Naive thymus-derived CD4-positive, alpha-beta T cell (primary cell): ENCODE measurements at regions not wholly inside any gene's neighbourhood (a gene's known extent, or its start where the extent isn't known, plus 50 kb on each side); places are given as distances from the start of the nearest gene placed in this dataset.

Experiments
- ATAC-seq: fragments of 150-1000 bp; cut with Tn5 transposase; 2 replicates; pipeline ENCODE4 v1.10.0; 2021; ENCODE audit warnings: mild to moderate bottlenecking, moderate library complexity
- CTCF ChIA-PET: fragments of 350-600 bp; sonication (Branson Sonifier 250); formaldehyde crosslinking; loops from one replicate; lab custom pipeline; 2021; ENCODE audit warnings: antibody characterized with exemption; lab: Charles Lee
- POLR2A ChIA-PET: fragments of 350-600 bp; sonication (Branson Sonifier 250); formaldehyde crosslinking; loops from one replicate; lab custom pipeline; 2021; ENCODE audit warnings: antibody characterized with exemption, inconsistent platforms; lab: Charles Lee
- DNase-seq, 9 donors: peaks; one replicate each; pipeline versions ENCODE4 v3.0.0 to v3.0.0-alpha.2; 2020 to 2022; ENCODE audit warnings: mixed read lengths in 1 of 9
- H3K27ac ChIP-seq: one replicate; pipeline ENCODE4 v1.7.0; 2013; ENCODE audit warnings: mild to moderate bottlenecking, low read depth, low read length, moderate library complexity
- H3K27me3 ChIP-seq, 2 donors: one replicate each; pipeline ENCODE4 v1.7.0; 2013; ENCODE audit warnings: low read length in 2 of 2, mild to moderate bottlenecking in 2 of 2, moderate library complexity in 2 of 2; ENCODE audit not compliant: control insufficient read depth in 2 of 2, insufficient read depth in 2 of 2
- H3K36me3 ChIP-seq, 3 experiments: 1 replicate in 2 of 3; 2 replicates in 1 of 3; pipeline ENCODE4 v1.7.0; 2013; ENCODE audit warnings: low read length in 3 of 3, mild to moderate bottlenecking in 3 of 3, moderate library complexity in 1 of 3; ENCODE audit not compliant: insufficient read depth in 3 of 3, control insufficient read depth in 2 of 3
- H3K4me1 ChIP-seq, 2 donors: one replicate each; pipeline ENCODE4 v1.7.0; 2013; ENCODE audit warnings: low read length in 2 of 2, mild to moderate bottlenecking in 2 of 2, moderate library complexity in 1 of 2; ENCODE audit not compliant: control insufficient read depth in 2 of 2, insufficient read depth in 2 of 2
- H3K4me3 ChIP-seq: 2 replicates; pipeline ENCODE4 v1.7.0; 2013; ENCODE audit warnings: mild to moderate bottlenecking, low read length
- H3K9me3 ChIP-seq, 3 experiments: 1 replicate in 2 of 3; 2 replicates in 1 of 3; pipeline ENCODE4 v1.7.0; 2013; ENCODE audit warnings: low read length in 3 of 3; ENCODE audit not compliant: control insufficient read depth in 2 of 3
- H3K27ac Mint-ChIP-seq, 9 donors: one replicate each; pipeline ENCODE4 v1.8.0; 2020 to 2022; ENCODE audit warnings: mixed read lengths in 9 of 9, mild to moderate bottlenecking in 8 of 9, moderate library complexity in 5 of 9, inconsistent platforms in 2 of 9
- H3K27me3 Mint-ChIP-seq, 5 donors: one replicate each; pipeline ENCODE4 v1.8.0; 2021 to 2022; ENCODE audit warnings: mixed read lengths in 5 of 5, mild to moderate bottlenecking in 1 of 5
- H3K36me3 Mint-ChIP-seq, 5 donors: one replicate each; pipeline ENCODE4 v1.8.0; 2020 to 2022; ENCODE audit warnings: mixed read lengths in 5 of 5, mild to moderate bottlenecking in 3 of 5, inconsistent platforms in 1 of 5
- H3K4me1 Mint-ChIP-seq, 7 donors: one replicate each; pipeline ENCODE4 v1.8.0; 2020 to 2022; ENCODE audit warnings: mixed read lengths in 7 of 7, mild to moderate bottlenecking in 3 of 7, inconsistent platforms in 1 of 7
- H3K4me3 Mint-ChIP-seq, 10 donors: one replicate each; pipeline ENCODE4 v1.8.0; 2020 to 2022; ENCODE audit warnings: mild to moderate bottlenecking in 10 of 10, mixed read lengths in 10 of 10, moderate library complexity in 6 of 10, inconsistent platforms in 2 of 10
- H3K9me3 Mint-ChIP-seq, 11 donors: one replicate each; pipeline ENCODE4 v1.8.0; 2020 to 2022; ENCODE audit warnings: mixed read lengths in 11 of 11, mild to moderate bottlenecking in 4 of 11, inconsistent platforms in 1 of 11, moderate library complexity in 1 of 11
- intact Hi-C, 2 donors: fragments of 100-400 bp; cut with micrococcal nuclease; formaldehyde crosslinking; loops; one replicate each; pipeline ENCODE4 v1.15.1; 2023

DNA sequence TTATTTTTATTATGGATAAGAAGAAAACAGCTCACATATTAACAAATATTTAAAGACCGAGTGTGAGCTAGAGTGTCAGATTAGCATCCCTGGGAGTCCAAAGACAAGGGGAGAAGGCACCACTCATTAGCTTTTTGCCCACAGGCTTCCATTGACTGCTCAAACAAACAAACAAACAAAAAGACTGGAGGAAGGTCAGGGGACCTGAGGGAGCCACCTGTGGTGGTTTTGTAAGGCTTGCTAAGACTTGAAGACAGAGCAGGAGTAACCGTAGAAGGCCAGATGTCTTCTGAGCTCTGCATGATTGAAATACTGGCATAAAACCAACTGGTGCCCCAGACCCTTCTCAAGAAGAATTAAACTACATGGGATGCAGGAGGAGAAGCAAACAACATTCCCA is 395.2 kb upstream of the CNTN5 start:
- peaks cover 0 to 3% (median 0%) of the 10 kb centered on the region in 5 donors for H3K36me3 Mint-ChIP-seq
- Histone ChIP-seq H3K36me3 (no peaks in the 10 kb centered on the region), H3K9me3 (peaks cover 0 to 4% (median 0%) of the 10 kb centered on the region in 3 experiments), H3K4me1 (no peaks in the 10 kb centered on the region), H3K27ac (no peak overlapping the region), H3K27me3 (no peaks in the 10 kb centered on the region), H3K4me3 (no peak overlapping the region)
- no peaks in the 10 kb centered on the region for H3K27me3 Mint-ChIP-seq
- H3K27ac Mint-ChIP-seq, result no peak overlapping the region
- ATAC-seq, result no peak
- intact Hi-C loops, result no loop called here
- ChIA-PET POLR2A (no interaction called here), CTCF (no interaction called here)
- H3K9me3 Mint-ChIP-seq, result peaks cover 2 to 25% (median 12%) of the 10 kb centered on the region in 11 donors
- no peaks in the 10 kb centered on the region for H3K4me1 Mint-ChIP-seq
- DNase-seq, result no peak
- no peak overlapping the region for H3K4me3 Mint-ChIP-seq

DNA sequence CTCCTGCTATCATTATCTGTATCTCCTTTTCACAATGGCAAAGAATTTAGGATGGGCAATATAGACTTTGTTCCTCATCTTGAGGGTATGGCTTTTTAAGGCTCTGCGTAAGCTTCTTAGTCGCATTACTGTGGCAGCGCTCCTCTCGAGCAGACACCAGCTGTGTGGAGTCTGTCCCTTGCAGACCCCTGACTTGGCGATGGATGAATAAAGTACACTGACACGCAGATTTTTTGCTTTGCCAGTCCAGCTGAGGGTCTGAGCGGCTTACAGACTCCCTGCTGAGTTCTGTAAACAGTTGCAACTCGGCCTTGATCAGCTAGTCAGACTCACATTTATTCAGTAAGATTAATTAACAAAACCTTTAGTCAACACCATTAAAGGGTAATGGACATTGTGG is 390.0 kb upstream of the CNTN5 start:
- Mint-ChIP-seq H3K36me3 (peaks cover 0 to 3% (median 0%) of the 10 kb centered on the region in 5 donors), H3K9me3 (peaks cover 0 to 18% (median 5%) of the 10 kb centered on the region in 11 donors), H3K4me3 (no peak overlapping the region), H3K27me3 (no peaks in the 10 kb centered on the region), H3K27ac (no peak overlapping the region), H3K4me1 (no peaks in the 10 kb centered on the region)
- intact Hi-C loops, result no loop called here
- Histone ChIP-seq H3K36me3 (no peaks in the 10 kb centered on the region), H3K4me1 (no peaks in the 10 kb centered on the region), H3K4me3 (no peak overlapping the region), H3K27me3 (no peaks in the 10 kb centered on the region), H3K27ac (no peak overlapping the region), H3K9me3 (no peaks in the 10 kb centered on the region)
- POLR2A ChIA-PET, result no interaction called here
- no peak for DNase-seq
- CTCF ChIA-PET, result interaction anchor here (1.0 kb wide), 1 partner anchor 9 kb away, joined by 3 read pairs; no protein-coding TSS in a partner anchor
- ATAC-seq, result no peak

DNA sequence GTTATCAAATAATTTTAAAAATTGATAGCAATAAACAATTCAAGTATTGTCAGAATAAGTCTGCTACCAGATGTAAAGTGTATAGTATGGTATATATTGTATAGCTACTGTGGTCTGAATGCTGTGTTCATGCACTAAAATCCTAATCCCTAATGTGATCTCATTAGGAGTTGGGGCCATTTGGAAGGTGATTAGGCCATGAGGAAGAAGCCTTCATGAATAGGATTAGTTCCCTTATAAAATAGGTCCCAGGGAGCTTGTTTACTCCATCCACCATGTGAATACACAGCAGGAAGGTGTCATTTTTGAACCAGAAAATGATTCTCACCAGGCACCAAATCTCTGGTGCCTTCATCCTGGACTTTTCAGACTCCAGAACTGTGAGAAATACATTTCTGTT is 363.0 kb upstream of the CNTN5 start:
- H3K4me3 ChIP-seq, result no peak overlapping the region
- Mint-ChIP-seq H3K4me1 (no peaks in the 10 kb centered on the region), H3K27me3 (no peaks in the 10 kb centered on the region), H3K9me3 (peaks cover 2 to 17% (median 8%) of the 10 kb centered on the region in 11 donors), H3K4me3 (no peak overlapping the region), H3K27ac (no peak overlapping the region), H3K36me3 (no peaks in the 10 kb centered on the region)
- DNase-seq (no peak), ATAC-seq (no peak)
- no peaks in the 10 kb centered on the region for H3K9me3 ChIP-seq
- H3K27me3 ChIP-seq, result no peaks in the 10 kb centered on the region
- ChIA-PET CTCF (no interaction called here), POLR2A (no interaction called here)
- H3K4me1 ChIP-seq, result no peaks in the 10 kb centered on the region
- intact Hi-C loops, result no loop called here
- no peaks in the 10 kb centered on the region for H3K36me3 ChIP-seq
- H3K27ac ChIP-seq, result no peak overlapping the region

DNA sequence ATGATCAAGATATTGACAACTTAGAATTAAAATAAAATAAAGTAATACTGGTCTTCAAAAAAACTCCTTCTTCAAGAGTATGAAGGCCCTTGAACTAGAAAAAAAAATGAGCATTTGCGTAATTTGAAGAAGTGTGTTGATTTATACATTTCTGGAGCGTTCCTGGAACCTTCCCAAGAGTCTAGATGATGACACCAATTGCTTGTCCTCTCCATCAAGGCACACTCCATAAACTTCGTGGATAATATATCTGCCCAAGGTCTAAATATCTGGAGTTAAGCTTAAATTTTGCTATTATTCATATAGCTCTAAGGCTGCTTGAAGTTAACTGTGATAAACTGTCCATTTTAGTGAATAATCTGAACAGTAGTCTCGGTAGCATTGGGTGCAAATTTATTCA is 361.3 kb upstream of the CNTN5 start:
- intact Hi-C loops, result no loop called here
- POLR2A ChIA-PET, result no interaction called here
- Histone ChIP-seq H3K4me3 (no peak overlapping the region), H3K36me3 (no peaks in the 10 kb centered on the region), H3K27ac (no peak overlapping the region), H3K9me3 (no peaks in the 10 kb centered on the region), H3K27me3 (no peaks in the 10 kb centered on the region), H3K4me1 (no peaks in the 10 kb centered on the region)
- CTCF ChIA-PET, result no interaction called here
- Mint-ChIP-seq H3K36me3 (no peaks in the 10 kb centered on the region), H3K27ac (no peak overlapping the region), H3K4me1 (no peaks in the 10 kb centered on the region), H3K27me3 (no peaks in the 10 kb centered on the region), H3K4me3 (no peak overlapping the region), H3K9me3 (peaks cover 2 to 23% (median 8%) of the 10 kb centered on the region in 11 donors)
- DNase-seq, result no peak
- ATAC-seq, result no peak

DNA sequence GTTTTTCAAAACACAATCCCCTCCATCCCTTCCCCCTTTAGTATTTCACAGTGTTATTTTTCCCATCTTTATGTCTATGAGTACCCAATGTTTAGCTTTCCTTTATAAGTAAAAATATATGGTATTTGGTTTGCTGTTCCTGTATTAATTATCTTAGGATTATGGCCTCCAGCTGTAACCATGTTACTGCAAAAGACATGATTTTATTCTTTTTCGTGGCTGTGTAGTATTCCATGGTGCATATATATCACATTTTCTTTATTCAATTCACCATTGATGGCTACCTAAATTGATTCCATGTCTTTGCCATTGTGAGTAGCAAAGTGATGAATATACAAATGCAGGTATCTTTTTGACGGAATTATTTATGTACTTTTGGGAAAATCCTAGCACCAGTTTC is 346.4 kb upstream of the CNTN5 start:
- Histone ChIP-seq H3K9me3 (no peaks in the 10 kb centered on the region), H3K27me3 (no peaks in the 10 kb centered on the region), H3K4me1 (no peaks in the 10 kb centered on the region), H3K36me3 (no peaks in the 10 kb centered on the region), H3K27ac (no peak overlapping the region), H3K4me3 (no peak overlapping the region)
- ChIA-PET POLR2A (no interaction called here), CTCF (no interaction called here)
- ATAC-seq, result no peak
- no peak overlapping the region for H3K27ac Mint-ChIP-seq
- H3K4me3 Mint-ChIP-seq, result no peak overlapping the region
- intact Hi-C loops, result no loop called here
- no peak for DNase-seq
- peaks cover 0 to 23% (median 7%) of the 10 kb centered on the region in 11 donors for H3K9me3 Mint-ChIP-seq
- no peaks in the 10 kb centered on the region for H3K4me1 Mint-ChIP-seq
- no peaks in the 10 kb centered on the region for H3K27me3 Mint-ChIP-seq
- no peaks in the 10 kb centered on the region for H3K36me3 Mint-ChIP-seq

DNA sequence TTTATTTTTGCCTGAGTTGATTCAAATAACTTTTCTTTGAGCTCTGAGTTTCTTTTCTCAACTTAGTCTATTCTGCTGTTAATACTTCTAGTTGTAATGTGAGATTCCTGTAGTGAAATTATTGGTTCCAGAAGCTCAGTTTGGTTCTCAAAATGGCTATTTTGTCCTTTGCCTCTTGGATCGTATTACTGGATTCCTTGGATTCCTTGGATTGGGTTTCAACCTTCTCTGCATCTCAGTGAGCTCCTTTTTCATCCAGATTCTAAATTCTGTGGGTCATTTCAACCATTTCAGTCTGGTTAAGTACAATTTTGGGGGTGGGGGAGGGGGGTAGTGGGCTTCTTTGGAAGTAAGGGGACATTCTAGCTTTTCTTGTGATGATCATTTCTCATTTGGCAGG is 341.1 kb upstream of the CNTN5 start:
- no peaks in the 10 kb centered on the region for H3K36me3 Mint-ChIP-seq
- no peak for DNase-seq
- ATAC-seq, result no peak
- H3K27me3 Mint-ChIP-seq, result no peaks in the 10 kb centered on the region
- Histone ChIP-seq H3K4me3 (no peak overlapping the region), H3K27me3 (no peaks in the 10 kb centered on the region), H3K9me3 (peaks cover 0 to 6% (median 0%) of the 10 kb centered on the region in 3 experiments), H3K4me1 (no peaks in the 10 kb centered on the region), H3K27ac (no peak overlapping the region), H3K36me3 (no peaks in the 10 kb centered on the region)
- intact Hi-C loops, result no loop called here
- peaks cover 2 to 19% (median 8%) of the 10 kb centered on the region in 11 donors for H3K9me3 Mint-ChIP-seq
- ChIA-PET POLR2A (no interaction called here), CTCF (no interaction called here)
- H3K27ac Mint-ChIP-seq, result no peak overlapping the region
- no peak overlapping the region for H3K4me3 Mint-ChIP-seq
- no peaks in the 10 kb centered on the region for H3K4me1 Mint-ChIP-seq

DNA sequence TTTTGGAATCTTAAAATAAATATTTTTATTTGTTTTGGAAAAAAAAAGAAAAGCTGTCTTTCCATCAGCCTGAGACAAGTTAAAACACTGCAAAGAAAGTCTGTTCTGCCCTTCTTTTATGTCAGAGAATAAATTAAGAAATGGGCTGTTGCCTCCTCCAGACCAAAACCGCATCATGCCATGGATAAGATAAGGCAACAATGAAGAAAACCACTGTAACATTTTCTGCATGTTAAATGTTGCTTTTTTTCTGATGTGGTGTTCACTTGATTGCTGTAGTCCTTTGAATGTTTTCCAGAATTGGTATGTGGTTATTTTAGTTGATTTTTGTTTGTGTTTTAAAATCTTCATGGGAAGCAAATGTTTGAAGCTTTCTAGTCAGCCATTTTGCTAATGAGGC is 319.2 kb upstream of the CNTN5 start:
- Mint-ChIP-seq H3K4me3 (no peak overlapping the region), H3K27me3 (no peaks in the 10 kb centered on the region), H3K4me1 (no peaks in the 10 kb centered on the region), H3K27ac (no peak overlapping the region), H3K36me3 (no peaks in the 10 kb centered on the region), H3K9me3 (peaks cover 0 to 11% (median 5%) of the 10 kb centered on the region in 11 donors)
- H3K4me3 ChIP-seq, result no peak overlapping the region
- ATAC-seq (no peak), DNase-seq (no peak)
- ChIA-PET POLR2A (no interaction called here), CTCF (no interaction called here)
- H3K27ac ChIP-seq, result no peak overlapping the region
- no peaks in the 10 kb centered on the region for H3K27me3 ChIP-seq
- intact Hi-C loops, result no loop called here
- no peaks in the 10 kb centered on the region for H3K36me3 ChIP-seq
- no peaks in the 10 kb centered on the region for H3K4me1 ChIP-seq
- no peaks in the 10 kb centered on the region for H3K9me3 ChIP-seq
